ENCODE measurements at regions not wholly inside any gene's neighbourhood (a gene's known extent, or its start where the extent isn't known, plus 50 kb on each side); places are given as distances from the start of the nearest gene placed in this dataset.
A peak's percentile ranks its signal among the peaks of the same experiment; 100 is the strongest.

DNA sequence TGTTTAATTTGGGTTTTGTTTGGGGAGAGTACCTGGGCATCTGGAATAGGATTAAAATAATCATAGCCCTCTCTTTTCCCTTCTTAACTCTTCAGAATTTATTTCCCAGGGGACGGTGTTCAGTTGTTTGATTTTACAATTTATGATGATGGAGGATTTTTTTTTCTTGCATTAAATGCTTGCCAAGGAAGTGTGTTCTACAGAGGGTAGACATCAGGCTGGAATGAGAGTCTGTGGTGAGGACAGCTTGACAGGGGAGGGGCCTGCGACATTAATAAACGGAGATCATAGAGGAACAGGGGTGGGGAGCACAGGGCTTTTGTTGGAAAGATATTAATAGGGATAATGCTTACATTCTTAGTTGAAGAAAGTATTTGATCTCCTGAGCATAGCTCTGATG lies 297.5 kb downstream of the CLIC5 start:
- Histone ChIP-seq H4K8ac (ENCODE audit: low read depth, low read length) (no peak overlapping the region), H3K4me1 (ENCODE audit: control insufficient read depth in 1 of 2, insufficient read depth in 2 of 2, low read length in 2 of 2) (no peaks in the 10 kb centered on the region), H3K27ac (ENCODE audit: low read depth, low read length) (no peak overlapping the region), H2BK12ac (ENCODE audit: low read length) (no peak overlapping the region), H3K4me3 (ENCODE audit: low read depth, low read length) (no peak overlapping the region), H3K18ac (ENCODE audit: low read length) (no peak overlapping the region), H3K9me3 (ENCODE audit: insufficient read depth, low read depth, low read length) (no peaks in the 10 kb centered on the region), H3K4ac (ENCODE audit: low read depth, low read length) (no peak overlapping the region), H3K9ac (ENCODE audit: low read length) (no peak overlapping the region), H3K27me3 (ENCODE audit: insufficient read depth, low read length) (no peaks in the 10 kb centered on the region), H3K79me2 (ENCODE audit: control insufficient read depth, insufficient read depth, low read length, poor library complexity) (no peaks in the 10 kb centered on the region), H2BK5ac (ENCODE audit: low read depth, low read length, poor library complexity) (no peak overlapping the region), H3K23ac (ENCODE audit: low read length) (no peak overlapping the region), H3K4me2 (ENCODE audit: low read length) (no peak overlapping the region), H2AFZ (ENCODE audit: insufficient read depth, low read length, poor library complexity) (no peak overlapping the region), H2AK5ac (ENCODE audit: low read length) (no peak overlapping the region), H3K79me1 (ENCODE audit: low read length) (no peaks in the 10 kb centered on the region), H4K12ac (ENCODE audit: low read depth, low read length) (no peak overlapping the region), H2BK120ac (ENCODE audit: insufficient read depth, low read length, poor library complexity) (no peak overlapping the region), H3K14ac (ENCODE audit: low read length) (no peak overlapping the region), H3K36me3 (ENCODE audit: control insufficient read depth in 1 of 2, insufficient read depth in 2 of 2, low read length in 2 of 2) (no peaks in the 10 kb centered on the region), H4K91ac (ENCODE audit: low read depth, low read length) (no peak overlapping the region)
- no peak for DNase-seq
- no CpG with 5 or more reads among the region's 3 CpGs for WGBS (ENCODE audit: extremely low coverage, insufficient coverage, insufficient read length)

DNA sequence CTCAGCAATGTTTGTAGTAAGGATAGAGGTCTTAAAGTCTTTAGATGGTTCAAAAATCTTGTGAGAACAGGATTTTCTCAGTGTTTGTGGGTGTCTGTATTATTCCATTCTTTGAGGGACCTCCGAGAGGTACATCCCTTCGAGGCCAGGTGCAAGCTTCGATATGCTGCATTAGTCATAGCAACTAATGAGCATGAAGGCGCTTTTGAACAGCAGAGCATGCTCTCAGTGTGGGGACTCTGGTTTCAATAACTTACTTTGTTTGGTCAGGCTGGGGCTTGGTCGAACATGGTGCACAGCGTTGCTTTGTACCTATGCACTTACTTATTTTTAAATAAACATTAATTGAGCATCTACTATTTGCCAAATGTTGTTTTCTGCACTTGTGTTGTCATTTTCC lies 297.9 kb downstream of the CLIC5 start:
- no CpG with 5 or more reads among the region's 6 CpGs for WGBS (ENCODE audit: extremely low coverage, insufficient coverage, insufficient read length)
- H3K4me1 ChIP-seq (ENCODE audit: control insufficient read depth in 1 of 2, insufficient read depth in 2 of 2, low read length in 2 of 2) = no peaks in the 10 kb centered on the region
- H3K23ac ChIP-seq (ENCODE audit: low read length) = no peak overlapping the region
- no peak overlapping the region for H2BK120ac ChIP-seq (ENCODE audit: insufficient read depth, low read length, poor library complexity)
- DNase-seq = no peak
- H3K79me2 ChIP-seq (ENCODE audit: control insufficient read depth, insufficient read depth, low read length, poor library complexity) = no peaks in the 10 kb centered on the region
- H3K36me3 ChIP-seq (ENCODE audit: control insufficient read depth in 1 of 2, insufficient read depth in 2 of 2, low read length in 2 of 2) = no peaks in the 10 kb centered on the region
- H2BK12ac ChIP-seq (ENCODE audit: low read length) = no peak overlapping the region
- no peak overlapping the region for H2BK5ac ChIP-seq (ENCODE audit: low read depth, low read length, poor library complexity)
- H3K4ac ChIP-seq (ENCODE audit: low read depth, low read length) = no peak overlapping the region
- H3K27me3 ChIP-seq (ENCODE audit: insufficient read depth, low read length) = no peaks in the 10 kb centered on the region
- H3K27ac ChIP-seq (ENCODE audit: low read depth, low read length) = no peak overlapping the region
- H4K8ac ChIP-seq (ENCODE audit: low read depth, low read length) = no peak overlapping the region
- H3K79me1 ChIP-seq (ENCODE audit: low read length) = no peaks in the 10 kb centered on the region
- no peak overlapping the region for H4K91ac ChIP-seq (ENCODE audit: low read depth, low read length)
- H3K4me2 ChIP-seq (ENCODE audit: low read length) = no peak overlapping the region
- H4K12ac ChIP-seq (ENCODE audit: low read depth, low read length) = no peak overlapping the region
- no peak overlapping the region for H3K14ac ChIP-seq (ENCODE audit: low read length)
- H2AK5ac ChIP-seq (ENCODE audit: low read length) = no peak overlapping the region
- no peak overlapping the region for H3K4me3 ChIP-seq (ENCODE audit: low read depth, low read length)
- H2AFZ ChIP-seq (ENCODE audit: insufficient read depth, low read length, poor library complexity) = no peak overlapping the region
- no peak overlapping the region for H3K9ac ChIP-seq (ENCODE audit: low read length)
- no peaks in the 10 kb centered on the region for H3K9me3 ChIP-seq (ENCODE audit: insufficient read depth, low read depth, low read length)
- H3K18ac ChIP-seq (ENCODE audit: low read length) = no peak overlapping the region

DNA sequence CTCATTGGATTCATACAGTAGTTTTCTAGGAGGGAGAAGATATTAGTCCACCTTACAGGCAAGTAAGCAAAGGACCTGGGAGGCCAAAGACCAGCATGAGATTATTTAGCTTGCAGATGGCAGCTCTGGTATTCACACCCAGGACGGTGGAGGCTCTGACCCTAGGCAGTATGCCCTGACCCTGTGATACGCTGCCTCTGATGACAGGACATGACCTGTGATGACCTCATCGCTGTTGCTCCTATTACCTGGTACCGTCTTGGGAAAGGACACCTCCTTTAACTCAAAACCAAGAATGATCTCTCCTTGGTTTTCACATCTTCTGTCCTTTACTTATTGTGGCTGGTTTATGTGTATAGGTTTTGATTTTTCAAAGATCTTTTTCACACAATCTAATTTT lies 298.6 kb downstream of the CLIC5 start:
- H2AFZ ChIP-seq (ENCODE audit: insufficient read depth, low read length, poor library complexity) = no peak overlapping the region
- no peak overlapping the region for H2BK5ac ChIP-seq (ENCODE audit: low read depth, low read length, poor library complexity)
- H4K91ac ChIP-seq (ENCODE audit: low read depth, low read length) = no peak overlapping the region
- H3K23ac ChIP-seq (ENCODE audit: low read length) = no peak overlapping the region
- no peak overlapping the region for H3K4ac ChIP-seq (ENCODE audit: low read depth, low read length)
- no peak overlapping the region for H3K4me2 ChIP-seq (ENCODE audit: low read length)
- H3K4me3 ChIP-seq (ENCODE audit: low read depth, low read length) = no peak overlapping the region
- no peak overlapping the region for H3K9ac ChIP-seq (ENCODE audit: low read length)
- no peak overlapping the region for H2BK120ac ChIP-seq (ENCODE audit: insufficient read depth, low read length, poor library complexity)
- WGBS (ENCODE audit: extremely low coverage, insufficient coverage, insufficient read length) = no CpG with 5 or more reads among the region's 4 CpGs
- H3K79me1 ChIP-seq (ENCODE audit: low read length) = no peaks in the 10 kb centered on the region
- H3K27me3 ChIP-seq (ENCODE audit: insufficient read depth, low read length) = no peaks in the 10 kb centered on the region
- DNase-seq = peak; percentile 72 to 73
- no peaks in the 10 kb centered on the region for H3K36me3 ChIP-seq (ENCODE audit: control insufficient read depth in 1 of 2, insufficient read depth in 2 of 2, low read length in 2 of 2)
- H3K4me1 ChIP-seq (ENCODE audit: control insufficient read depth in 1 of 2, insufficient read depth in 2 of 2, low read length in 2 of 2) = no peaks in the 10 kb centered on the region
- no peak overlapping the region for H4K8ac ChIP-seq (ENCODE audit: low read depth, low read length)
- H3K27ac ChIP-seq (ENCODE audit: low read depth, low read length) = no peak overlapping the region
- H3K9me3 ChIP-seq (ENCODE audit: insufficient read depth, low read depth, low read length) = no peaks in the 10 kb centered on the region
- H2AK5ac ChIP-seq (ENCODE audit: low read length) = no peak overlapping the region
- no peak overlapping the region for H4K12ac ChIP-seq (ENCODE audit: low read depth, low read length)
- H3K79me2 ChIP-seq (ENCODE audit: control insufficient read depth, insufficient read depth, low read length, poor library complexity) = no peaks in the 10 kb centered on the region
- H3K18ac ChIP-seq (ENCODE audit: low read length) = no peak overlapping the region
- no peak overlapping the region for H3K14ac ChIP-seq (ENCODE audit: low read length)
- no peak overlapping the region for H2BK12ac ChIP-seq (ENCODE audit: low read length)

DNA sequence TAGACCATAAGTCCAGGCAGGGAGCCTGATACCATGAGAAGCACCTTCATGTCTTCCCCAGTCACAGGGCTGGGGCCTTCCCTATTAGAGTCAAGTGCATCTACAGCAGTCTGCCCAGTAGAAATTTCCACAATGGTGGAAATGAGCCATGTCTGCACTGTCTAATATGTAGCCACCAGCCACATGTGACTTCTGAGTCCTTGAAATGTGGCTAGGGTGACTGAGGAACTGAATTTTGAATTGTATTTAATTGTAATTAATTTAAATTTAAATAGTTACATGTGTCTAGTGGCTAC lies 300.2 kb downstream of the CLIC5 start:
- H2AK5ac ChIP-seq (ENCODE audit: low read length) = no peak overlapping the region
- H3K4ac ChIP-seq (ENCODE audit: low read depth, low read length) = no peak overlapping the region
- H2BK12ac ChIP-seq (ENCODE audit: low read length) = peak overlapping the region; percentile 18
- H3K79me1 ChIP-seq (ENCODE audit: low read length) = no peaks in the 10 kb centered on the region
- no peak overlapping the region for H2BK5ac ChIP-seq (ENCODE audit: low read depth, low read length, poor library complexity)
- no peaks in the 10 kb centered on the region for H3K9me3 ChIP-seq (ENCODE audit: insufficient read depth, low read depth, low read length)
- no peak overlapping the region for H3K18ac ChIP-seq (ENCODE audit: low read length)
- no peaks in the 10 kb centered on the region for H3K36me3 ChIP-seq (ENCODE audit: control insufficient read depth in 1 of 2, insufficient read depth in 2 of 2, low read length in 2 of 2)
- H4K91ac ChIP-seq (ENCODE audit: low read depth, low read length) = no peak overlapping the region
- H3K14ac ChIP-seq (ENCODE audit: low read length) = no peak overlapping the region
- no peaks in the 10 kb centered on the region for H3K79me2 ChIP-seq (ENCODE audit: control insufficient read depth, insufficient read depth, low read length, poor library complexity)
- no peaks in the 10 kb centered on the region for H3K4me1 ChIP-seq (ENCODE audit: control insufficient read depth in 1 of 2, insufficient read depth in 2 of 2, low read length in 2 of 2)
- no peak for DNase-seq
- H3K27ac ChIP-seq (ENCODE audit: low read depth, low read length) = no peak overlapping the region
- no peak overlapping the region for H4K12ac ChIP-seq (ENCODE audit: low read depth, low read length)
- no peak overlapping the region for H3K9ac ChIP-seq (ENCODE audit: low read length)
- no peak overlapping the region for H3K23ac ChIP-seq (ENCODE audit: low read length)
- H2AFZ ChIP-seq (ENCODE audit: insufficient read depth, low read length, poor library complexity) = no peak overlapping the region
- no peak overlapping the region for H3K4me3 ChIP-seq (ENCODE audit: low read depth, low read length)
- no peak overlapping the region for H4K8ac ChIP-seq (ENCODE audit: low read depth, low read length)
- H3K27me3 ChIP-seq (ENCODE audit: insufficient read depth, low read length) = no peaks in the 10 kb centered on the region
- H3K4me2 ChIP-seq (ENCODE audit: low read length) = no peak overlapping the region
- no peak overlapping the region for H2BK120ac ChIP-seq (ENCODE audit: insufficient read depth, low read length, poor library complexity)
